ENCODE measurements at regions not wholly inside any gene's neighbourhood (a gene's known extent, or its start where the extent isn't known, plus 50 kb on each side); places are given as distances from the start of the nearest gene placed in this dataset.

DNA sequence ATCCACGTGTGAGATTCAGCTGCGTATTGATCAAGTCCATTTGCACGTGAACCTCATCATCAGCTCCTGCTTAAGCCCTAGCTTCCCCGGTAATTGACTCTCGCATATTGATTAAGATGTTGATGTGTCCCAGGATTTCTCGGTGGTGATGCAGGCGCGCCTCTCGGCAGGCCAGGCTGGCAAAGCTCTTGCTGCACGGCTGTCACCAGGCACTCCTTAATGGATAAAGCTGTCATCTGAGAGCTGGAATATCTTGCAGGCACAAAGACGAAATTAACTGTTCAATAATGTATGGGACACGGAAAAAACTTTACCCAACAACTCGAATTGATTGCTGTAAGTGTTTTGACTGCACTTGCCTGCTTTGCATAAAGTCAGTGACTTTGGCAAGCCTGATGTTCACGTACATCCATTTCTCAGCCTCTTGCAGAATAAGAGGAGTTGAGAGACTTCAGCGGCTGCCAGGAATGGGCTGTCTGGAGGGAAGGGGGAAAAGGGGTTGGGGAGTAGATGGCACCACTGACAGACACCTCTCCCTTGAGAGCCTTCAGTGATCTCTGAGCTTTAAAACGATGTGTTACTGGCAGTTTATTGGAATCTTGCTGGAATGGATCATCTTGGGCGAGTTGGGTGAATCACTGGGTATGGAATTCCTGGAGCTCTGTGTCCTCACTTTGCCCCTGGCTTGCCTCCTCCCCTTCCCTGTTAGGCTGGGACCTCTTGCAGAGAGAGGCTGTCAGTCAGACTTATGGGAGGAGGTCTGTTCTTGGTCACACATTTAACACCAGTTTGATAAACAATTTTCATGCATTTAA lies 650.3 kb downstream of the CCDC171 start:
- no peak for DNase-seq (ENCODE audit: low spot score)

DNA sequence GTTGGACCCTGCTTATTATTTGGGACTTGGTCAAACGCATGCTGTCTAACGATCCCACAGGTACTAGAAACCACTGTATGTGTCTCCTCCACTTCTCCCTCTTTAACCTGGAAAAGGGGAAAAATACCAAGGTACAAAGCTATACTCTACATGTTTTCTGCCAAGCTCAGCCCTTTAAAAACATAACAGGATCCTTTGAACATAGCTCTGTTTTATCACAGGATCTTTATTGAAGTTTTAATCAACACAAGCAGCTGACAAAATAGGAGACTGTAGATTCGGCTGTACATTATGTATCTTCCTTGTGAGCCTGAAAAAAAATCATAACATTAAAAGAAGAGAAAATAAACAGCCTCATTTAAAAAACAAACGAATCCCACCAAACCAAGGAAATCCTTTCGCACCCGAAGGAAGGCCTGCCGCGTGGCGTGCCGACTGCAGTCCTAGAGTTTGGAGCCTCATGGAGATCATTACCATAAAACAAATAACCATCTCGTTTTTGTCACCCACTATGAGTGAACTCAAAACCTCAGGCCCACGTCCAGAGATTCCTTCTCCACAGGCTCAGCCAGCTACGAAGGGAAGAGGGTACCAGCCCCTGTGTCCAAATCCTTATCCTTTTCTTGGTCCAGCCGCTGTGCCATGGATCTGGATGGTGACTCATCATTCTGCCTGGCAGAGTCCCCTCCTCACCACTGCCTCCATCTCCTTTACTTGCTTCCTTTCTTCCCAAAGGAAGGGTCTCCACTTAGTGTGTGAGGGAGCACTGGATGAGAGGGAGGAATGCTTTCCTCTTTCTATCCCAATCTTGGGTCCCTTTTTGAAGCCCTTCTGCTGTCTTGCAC lies 651.1 kb downstream of the CCDC171 start:
- no peak for DNase-seq (ENCODE audit: low spot score)

DNA sequence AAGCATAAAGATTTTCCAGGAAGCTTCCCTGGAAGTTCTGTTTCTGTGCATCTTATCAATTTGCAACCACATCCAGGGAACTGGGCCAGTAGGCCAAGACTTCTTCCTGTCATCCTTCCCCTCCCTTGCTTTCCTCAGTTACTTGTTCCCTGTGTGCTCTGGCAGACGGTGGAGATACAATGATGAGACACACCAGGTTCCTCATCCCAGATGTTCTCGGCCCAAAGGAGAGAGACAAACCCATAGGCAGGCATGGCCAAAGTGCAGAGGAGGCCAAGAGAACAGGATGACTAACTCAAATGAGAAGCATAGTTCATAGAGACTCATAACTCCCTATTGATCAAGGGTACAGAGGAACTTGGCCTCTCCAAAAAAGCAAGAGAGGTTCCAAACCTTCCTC lies 652.6 kb downstream of the CCDC171 start:
- no peak for DNase-seq (ENCODE audit: low spot score)

DNA sequence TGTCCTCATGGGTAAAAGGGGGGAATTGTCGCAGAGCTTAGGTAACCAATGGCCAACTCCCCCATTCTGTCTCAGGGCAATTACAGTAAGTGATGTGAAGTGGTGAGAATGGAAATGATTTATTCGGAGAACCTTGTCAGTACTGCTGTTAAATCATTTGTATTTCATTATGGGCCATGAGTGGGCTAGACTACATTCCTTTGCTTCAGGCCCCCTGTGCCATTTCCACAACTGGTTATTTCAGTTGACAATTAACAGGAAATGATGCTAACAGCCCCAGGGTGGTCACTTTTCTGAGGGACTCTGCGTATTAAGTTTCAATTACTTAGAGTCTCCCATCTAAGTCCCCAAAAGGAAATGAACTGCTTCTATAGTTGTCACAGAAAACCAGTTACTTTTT lies 653.7 kb downstream of the CCDC171 start:
- no peak for DNase-seq (ENCODE audit: low spot score)

DNA sequence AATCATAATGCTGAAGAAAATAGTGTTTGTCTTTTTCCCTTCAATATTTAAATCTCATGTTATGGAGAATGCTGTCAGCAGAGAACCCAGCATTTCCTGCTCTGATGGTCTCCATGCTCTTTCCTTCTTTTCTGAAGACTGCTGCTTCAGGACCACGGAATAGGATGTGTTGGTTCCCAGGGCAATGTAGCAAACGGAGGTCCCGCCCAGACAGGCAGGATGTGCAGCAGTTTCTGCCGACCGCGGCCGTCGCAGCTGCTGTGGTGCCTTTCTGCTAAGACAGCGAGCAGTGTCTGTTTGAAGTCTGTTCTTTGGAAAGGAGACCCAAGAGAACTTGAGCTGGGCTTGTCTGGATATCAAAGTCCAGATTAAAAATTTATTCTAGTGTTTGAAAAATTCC lies 654.3 kb downstream of the CCDC171 start:
- no peak for DNase-seq (ENCODE audit: low spot score)

DNA sequence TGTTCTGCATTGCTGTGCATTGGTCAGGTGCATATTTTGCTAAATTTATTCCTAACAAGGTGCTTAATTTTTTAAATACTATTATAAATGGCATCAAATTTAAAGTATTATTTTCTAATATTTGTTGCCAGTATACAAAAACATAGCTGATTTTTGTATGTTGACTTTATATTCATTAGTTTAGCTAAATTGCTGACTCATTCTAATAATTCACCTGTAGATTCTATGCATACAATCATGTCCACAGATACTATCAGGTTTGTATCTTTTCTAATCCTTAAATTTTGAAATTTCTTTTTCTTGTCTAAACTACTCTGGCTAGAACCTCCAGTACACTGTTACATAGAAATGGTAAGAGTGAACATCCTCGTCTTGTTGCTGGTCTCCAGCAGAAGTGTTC lies 657.6 kb downstream of the CCDC171 start:
- DNase-seq (ENCODE audit: low spot score): no peak

DNA sequence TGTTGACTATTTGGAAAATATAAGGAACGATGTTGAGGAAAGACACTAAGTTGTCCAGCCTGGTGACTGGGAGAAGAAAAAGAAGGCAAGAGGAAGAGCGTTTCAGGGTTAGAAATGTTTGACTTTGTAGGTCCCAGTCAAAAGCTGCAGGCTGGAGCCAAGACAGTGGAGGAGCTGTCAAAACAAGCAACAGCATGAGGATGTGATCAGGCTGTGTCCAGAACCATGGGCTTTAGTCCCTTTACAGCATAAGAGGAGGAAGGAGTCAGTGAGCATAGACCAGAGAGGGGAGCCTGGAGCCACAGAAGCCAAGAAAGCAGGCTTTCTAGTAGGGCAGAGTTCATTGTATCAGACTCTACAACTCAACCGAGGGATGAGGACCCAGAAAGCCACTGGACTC lies 658.5 kb downstream of the BNC2 start:
- no peak for DNase-seq (ENCODE audit: low spot score)

DNA sequence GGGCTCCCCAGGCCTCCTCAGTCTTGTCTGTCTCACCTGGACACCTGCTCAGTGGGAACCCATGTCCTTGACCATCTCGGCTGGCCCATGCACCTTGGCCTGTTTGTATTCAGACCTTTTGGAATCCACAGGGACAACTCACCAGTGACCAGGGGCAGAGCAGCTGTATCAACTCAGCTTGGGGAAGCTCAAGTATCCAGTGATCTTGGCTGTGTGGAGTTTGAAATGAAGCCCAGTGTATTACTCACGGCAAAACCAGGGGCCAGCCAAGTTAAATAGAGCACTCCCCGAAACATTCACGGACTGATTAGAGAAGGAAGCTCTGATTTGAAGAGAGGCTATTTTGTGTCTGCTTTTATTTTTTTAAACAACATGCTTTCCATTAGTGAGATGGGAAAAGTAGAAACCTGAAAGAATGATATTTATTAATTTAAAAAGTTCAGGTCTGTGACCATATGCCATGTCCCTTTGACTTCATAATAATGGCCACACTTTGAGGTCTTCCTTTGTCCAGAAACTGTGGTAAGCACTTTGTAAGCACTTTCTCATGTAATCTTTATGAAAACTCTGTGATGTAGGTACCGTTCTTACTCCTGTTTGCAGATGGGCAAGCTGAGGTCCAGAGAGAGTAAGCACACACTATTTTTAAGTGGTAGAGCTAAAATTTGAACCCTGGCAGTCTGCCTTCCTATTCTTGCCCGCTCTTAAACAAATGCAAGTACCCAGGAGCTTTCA lies 656.5 kb downstream of the BNC2 start:
- no peak for DNase-seq (ENCODE audit: low spot score)

DNA sequence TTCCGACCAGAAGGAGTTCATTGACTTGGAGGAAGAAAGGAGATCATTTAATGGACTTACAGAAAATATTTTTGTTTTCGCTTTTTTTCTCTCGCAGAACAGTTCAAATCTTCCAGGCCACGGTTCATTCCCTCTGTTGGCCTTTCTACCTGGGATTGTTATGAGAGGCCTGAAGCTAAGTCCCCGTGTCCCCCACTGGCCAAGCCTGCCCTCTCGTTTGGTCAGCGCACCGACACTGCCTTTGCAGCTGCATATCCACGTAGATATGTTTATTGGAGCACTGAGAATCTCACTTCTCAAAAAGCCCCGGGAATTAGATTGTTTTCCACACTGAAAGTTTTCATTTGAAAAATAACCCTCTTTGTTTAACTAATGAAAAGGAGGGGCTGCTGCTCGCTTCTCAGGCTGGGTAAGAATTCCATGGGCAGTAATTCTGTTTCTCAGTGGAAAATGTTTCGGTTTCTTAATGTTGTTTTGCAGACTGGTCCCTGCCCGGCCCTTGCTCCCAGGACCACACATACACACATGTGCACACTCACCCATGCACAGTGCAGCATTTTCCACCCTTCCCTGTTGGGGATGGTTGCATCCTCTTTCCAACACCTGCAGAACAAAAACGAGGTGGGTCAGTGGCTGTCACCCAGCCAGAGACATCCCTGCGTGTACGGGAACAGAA lies 655.7 kb downstream of the BNC2 start:
- DNase-seq (ENCODE audit: low spot score): no peak

DNA sequence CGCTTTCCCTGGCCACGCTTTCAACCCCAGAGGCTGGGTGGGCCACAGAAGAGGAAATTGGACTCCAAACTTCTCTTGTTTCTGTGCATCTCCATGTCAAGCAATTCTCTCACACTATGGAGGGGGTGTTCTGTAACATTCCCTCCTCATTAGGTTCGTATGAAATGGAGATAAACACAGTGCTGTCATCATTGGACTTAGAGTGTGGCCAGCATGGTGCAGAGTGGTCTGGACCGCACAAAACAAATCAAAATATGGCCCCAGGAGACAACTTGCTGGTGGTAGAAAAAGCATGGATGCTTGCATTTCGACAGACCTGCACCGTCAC lies 655.2 kb downstream of the BNC2 start:
- DNase-seq (ENCODE audit: low spot score): no peak

DNA sequence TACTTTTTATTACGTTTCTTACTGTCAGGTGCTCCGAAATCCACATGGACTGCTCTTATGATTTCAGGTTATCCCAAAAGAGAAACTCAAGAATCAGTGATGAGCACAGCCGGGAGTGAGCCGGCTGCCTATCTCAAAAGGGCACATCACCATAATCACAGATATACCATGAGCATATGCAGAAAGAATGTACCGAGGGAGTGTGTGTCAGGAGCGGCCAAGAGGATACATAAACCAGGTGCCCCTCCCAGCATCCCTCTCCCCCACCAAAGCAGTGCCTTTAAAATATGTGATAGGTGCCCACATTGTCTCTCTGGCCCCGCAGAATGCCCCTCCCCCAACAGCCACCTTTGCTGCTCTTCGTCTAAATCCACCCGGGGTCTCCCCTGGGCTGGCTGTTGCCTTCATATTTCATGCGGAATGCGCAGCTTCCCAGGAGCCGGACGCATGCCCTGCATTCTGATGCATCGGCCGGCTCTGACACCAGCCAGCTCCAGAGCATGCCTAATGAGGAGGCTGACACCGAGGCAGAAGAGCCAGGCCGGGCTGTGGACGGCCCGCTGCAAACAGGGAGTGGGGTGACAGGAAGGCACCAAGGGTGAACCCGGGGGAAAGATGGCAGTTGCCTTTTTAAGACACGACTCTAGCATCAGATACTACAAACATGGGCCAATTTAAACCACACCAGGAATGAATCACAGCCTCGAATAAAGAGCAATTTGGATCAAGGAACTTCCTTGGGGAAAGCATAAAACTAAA lies 652.3 kb downstream of the BNC2 start:
- DNase-seq (ENCODE audit: low spot score): no peak

DNA sequence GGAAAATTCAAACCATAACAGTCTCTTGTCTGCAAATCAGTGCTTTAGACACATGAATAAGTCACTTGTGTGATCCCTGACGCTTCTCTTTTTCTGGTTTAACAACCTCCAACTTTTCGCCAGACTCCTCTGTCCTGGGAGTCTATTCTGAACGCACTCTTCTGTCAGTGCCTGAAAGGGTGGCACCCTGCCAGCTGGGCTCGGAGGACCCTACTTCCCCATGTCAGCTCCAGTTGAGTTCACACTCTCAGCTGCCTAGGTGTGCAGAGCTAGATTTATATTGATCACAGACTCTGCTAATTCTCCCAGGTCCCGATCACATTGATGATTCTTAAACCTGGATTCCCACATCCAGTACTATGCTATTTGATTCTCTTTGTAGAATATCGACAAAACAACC lies 649.1 kb downstream of the BNC2 start:
- DNase-seq (ENCODE audit: low spot score): no peak

DNA sequence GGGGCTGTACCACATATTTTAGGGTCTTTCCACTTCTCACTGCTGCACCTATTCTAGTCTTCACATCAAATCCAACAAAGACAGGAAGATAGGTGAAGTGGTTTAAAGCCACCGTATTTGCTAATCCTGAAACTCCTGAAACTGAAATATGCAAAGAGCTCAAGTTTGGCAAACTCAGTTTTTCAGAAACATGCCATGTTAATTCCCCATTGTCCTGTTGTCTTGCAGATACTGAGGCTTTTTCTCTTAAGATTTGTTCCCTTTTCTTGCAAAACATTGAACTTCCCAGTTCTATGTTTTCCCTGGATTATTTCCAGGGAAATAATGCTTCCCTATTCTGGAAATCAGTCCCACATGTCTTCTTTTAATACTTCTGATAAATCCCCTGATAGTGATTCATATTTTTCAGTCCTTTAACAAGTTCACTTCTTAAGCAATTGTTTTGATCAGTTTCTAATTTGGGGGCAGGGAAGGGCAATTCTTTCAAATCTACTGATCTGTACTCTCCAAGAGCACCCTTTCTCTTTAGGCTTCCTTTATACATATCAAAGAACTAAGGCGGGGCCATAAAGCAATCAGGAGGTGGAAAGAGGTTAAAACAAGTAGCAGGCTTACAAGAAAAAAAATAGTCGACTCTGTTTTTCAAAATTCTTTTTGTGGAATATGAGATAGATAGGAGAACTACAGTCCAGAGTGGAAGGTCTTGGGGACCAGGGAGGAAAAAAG lies 648.5 kb downstream of the BNC2 start:
- DNase-seq (ENCODE audit: low spot score): no peak

DNA sequence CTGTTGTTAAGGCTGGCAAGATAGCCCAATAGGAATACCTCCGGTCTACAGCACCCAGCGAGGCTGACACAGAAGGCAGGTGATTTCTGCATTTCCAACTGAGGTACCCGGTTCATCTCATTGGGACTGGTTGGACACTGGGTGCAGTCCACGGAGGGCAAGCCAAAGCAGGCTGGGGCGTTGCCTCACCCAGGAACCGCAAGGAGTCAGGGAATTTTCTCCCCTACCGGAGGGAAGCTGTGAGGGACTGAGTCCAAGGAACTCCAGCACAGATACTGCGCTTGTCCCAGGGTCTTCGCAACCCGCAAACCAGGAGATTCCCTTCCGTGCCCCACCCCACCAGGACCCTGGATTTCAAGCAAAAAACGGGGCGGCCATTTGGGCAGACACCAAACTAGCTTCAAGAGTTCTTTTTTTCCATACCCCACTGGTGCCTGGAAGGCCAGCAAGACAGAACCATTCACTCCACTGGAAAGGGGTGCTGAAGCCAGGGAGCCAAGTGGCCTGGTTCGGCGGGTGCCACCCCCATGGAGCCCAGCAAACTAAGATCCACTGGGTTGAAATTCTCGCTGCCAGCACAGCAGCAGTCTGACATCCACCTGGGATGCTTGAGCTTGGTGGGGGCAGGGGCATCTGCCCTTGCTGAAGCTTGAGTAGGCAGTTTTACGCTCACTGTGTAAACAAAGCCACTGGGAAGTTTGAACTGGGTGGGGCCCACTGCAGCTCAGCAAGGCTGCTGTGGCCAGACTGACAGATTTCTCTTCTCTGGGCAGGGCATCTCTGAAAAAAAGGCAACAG lies 647.2 kb downstream of the BNC2 start:
- DNase-seq (ENCODE audit: low spot score): no peak

DNA sequence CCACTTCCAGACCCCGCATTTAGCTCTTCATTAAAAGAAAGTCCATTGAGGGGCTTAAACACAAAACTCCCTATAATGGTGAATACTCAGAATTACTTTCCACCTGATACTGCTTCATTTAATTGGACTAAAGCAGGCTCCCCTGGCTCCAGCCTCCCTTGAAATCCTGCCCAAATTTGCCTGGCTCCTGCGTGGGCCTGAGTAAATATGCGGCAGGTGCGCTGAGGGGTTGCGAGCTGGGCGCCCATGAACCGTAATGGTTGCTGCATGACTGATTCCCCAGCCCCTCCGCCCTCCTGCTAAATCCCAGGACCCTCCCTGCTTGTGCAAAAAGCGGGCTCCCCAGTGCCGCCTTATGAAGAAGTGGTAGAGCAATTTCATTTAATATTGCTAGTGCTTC lies 639.7 kb downstream of the BNC2 start:
- no peak for DNase-seq (ENCODE audit: low spot score)

DNA sequence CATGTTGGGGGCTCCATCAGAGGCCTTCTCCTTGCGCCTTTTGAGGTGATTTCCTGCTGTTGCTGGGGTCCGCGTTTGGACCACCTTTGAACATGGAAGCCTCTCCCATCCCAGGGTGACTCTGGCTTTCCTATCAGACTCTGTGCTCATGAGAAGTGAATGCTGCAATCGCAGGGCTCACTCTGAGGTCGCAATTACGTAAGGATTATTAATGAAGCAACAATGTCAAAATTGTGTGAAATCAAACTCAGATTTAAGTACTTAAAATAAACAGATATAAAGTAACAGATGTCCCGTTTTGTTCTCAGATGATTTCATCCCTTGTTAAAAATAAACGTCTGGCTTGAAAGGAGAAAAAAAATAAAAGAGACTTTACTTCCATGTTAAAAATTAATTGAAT lies 634.2 kb downstream of the BNC2 start:
- DNase-seq (ENCODE audit: low spot score): no peak

DNA sequence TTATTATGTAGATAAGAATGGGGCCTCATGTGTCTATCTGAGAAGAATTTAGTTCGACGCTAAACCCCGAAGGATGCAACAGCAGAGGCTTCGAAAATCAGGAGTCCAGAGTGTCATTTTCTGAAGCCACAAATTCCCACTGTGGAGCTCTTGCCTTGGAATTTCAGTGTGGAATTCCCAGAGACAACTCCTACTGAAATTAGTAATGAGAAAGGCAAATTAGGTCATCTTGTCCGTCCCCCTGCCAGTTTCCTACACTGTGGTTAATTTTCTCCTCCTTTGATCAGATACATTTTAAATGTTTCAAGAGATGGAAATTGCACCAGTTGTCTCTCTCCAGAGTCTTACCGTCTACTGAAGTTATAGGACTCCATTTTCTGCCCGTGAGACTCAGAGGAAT lies 633.6 kb downstream of the BNC2 start:
- DNase-seq (ENCODE audit: low spot score): no peak

DNA sequence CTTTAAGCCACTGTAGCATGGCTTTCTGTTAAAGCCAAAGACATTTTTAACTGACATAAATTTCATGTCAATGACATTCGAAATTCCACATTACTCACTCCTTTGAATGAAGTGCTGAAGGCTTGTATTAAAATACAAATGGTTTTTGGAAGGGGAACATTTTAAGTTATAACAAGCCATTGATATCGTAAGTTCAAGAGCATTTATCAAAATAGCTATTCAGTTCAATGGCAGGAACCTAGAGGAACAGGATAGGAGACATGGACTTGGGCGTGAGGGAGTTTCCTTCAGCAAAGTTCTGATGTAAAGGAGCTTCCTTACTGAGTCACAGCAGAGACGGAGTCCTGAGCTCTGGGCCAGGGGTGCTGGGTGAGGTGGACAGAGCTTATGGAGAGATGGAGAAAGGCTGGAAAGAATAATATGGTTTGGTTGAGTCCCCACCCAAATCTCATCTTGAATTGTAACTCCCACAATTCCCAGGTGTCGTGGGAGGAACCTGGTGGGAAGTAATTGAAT lies 631.8 kb downstream of the BNC2 start:
- no peak for DNase-seq (ENCODE audit: low spot score)

DNA sequence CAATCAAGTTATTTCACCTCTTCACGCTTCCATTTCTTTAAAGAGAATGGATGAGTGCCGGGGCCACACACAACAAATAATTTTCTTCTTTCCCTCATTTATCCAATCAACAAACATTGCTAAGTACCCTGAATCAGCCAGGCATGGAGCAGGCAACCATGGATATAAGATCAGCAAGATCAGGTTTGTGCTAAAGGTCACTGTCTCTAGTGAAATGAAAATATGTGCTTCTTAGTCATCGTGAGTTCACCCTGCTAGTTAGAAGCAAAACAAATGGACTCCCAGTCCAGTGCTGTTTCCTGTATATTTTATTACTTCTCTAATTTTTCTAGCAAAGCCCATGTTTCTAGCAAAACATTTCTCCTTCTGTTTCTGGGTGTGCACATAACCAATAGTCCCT lies 629.2 kb downstream of the BNC2 start:
- DNase-seq (ENCODE audit: low spot score): no peak

DNA sequence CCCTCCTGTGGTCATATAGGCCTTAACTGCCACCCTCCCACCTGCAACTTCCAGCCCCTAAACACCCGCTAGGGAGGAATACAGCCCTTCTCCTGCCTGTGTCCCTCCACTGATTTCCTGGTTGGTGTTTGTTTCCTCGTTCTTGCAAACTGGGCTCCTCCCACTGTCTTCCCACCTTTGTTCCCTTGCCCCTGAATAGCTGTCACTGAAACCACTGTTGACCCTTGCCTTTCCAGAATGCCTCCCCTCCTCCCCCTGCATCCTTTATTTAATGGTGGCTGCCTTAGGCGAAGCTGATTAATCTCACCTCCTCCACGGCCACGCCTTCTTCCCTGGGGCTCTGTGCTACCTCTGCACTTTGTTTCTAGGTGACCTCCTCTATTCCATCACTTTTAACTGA lies 626.7 kb downstream of the BNC2 start:
- no peak for DNase-seq (ENCODE audit: low spot score)
